ENCODE measurements at regions not wholly inside any gene's neighbourhood (a gene's known extent, or its start where the extent isn't known, plus 50 kb on each side); places are given as distances from the start of the nearest gene placed in this dataset.

GRCh38 chr20:60403105-60403741 is 445.0 kb downstream of the CDH26 start (continued):
- TF ChIP-seq RAD21 (IDR thresholded peaks at IDR 0.05 in 1 of 2, conservative IDR thresholded peaks at IDR 0.05 in 1 of 2; ENCODE audit: low read depth in 2 of 2, low read length in 2 of 2) (no peak), YY1 (IDR thresholded peaks at IDR 0.05; ENCODE audit: low read depth, low read length) (no peak), E2F6 (IDR thresholded peaks at IDR 0.05) (no peak)
- TF ChIP-seq, protein P1, sequence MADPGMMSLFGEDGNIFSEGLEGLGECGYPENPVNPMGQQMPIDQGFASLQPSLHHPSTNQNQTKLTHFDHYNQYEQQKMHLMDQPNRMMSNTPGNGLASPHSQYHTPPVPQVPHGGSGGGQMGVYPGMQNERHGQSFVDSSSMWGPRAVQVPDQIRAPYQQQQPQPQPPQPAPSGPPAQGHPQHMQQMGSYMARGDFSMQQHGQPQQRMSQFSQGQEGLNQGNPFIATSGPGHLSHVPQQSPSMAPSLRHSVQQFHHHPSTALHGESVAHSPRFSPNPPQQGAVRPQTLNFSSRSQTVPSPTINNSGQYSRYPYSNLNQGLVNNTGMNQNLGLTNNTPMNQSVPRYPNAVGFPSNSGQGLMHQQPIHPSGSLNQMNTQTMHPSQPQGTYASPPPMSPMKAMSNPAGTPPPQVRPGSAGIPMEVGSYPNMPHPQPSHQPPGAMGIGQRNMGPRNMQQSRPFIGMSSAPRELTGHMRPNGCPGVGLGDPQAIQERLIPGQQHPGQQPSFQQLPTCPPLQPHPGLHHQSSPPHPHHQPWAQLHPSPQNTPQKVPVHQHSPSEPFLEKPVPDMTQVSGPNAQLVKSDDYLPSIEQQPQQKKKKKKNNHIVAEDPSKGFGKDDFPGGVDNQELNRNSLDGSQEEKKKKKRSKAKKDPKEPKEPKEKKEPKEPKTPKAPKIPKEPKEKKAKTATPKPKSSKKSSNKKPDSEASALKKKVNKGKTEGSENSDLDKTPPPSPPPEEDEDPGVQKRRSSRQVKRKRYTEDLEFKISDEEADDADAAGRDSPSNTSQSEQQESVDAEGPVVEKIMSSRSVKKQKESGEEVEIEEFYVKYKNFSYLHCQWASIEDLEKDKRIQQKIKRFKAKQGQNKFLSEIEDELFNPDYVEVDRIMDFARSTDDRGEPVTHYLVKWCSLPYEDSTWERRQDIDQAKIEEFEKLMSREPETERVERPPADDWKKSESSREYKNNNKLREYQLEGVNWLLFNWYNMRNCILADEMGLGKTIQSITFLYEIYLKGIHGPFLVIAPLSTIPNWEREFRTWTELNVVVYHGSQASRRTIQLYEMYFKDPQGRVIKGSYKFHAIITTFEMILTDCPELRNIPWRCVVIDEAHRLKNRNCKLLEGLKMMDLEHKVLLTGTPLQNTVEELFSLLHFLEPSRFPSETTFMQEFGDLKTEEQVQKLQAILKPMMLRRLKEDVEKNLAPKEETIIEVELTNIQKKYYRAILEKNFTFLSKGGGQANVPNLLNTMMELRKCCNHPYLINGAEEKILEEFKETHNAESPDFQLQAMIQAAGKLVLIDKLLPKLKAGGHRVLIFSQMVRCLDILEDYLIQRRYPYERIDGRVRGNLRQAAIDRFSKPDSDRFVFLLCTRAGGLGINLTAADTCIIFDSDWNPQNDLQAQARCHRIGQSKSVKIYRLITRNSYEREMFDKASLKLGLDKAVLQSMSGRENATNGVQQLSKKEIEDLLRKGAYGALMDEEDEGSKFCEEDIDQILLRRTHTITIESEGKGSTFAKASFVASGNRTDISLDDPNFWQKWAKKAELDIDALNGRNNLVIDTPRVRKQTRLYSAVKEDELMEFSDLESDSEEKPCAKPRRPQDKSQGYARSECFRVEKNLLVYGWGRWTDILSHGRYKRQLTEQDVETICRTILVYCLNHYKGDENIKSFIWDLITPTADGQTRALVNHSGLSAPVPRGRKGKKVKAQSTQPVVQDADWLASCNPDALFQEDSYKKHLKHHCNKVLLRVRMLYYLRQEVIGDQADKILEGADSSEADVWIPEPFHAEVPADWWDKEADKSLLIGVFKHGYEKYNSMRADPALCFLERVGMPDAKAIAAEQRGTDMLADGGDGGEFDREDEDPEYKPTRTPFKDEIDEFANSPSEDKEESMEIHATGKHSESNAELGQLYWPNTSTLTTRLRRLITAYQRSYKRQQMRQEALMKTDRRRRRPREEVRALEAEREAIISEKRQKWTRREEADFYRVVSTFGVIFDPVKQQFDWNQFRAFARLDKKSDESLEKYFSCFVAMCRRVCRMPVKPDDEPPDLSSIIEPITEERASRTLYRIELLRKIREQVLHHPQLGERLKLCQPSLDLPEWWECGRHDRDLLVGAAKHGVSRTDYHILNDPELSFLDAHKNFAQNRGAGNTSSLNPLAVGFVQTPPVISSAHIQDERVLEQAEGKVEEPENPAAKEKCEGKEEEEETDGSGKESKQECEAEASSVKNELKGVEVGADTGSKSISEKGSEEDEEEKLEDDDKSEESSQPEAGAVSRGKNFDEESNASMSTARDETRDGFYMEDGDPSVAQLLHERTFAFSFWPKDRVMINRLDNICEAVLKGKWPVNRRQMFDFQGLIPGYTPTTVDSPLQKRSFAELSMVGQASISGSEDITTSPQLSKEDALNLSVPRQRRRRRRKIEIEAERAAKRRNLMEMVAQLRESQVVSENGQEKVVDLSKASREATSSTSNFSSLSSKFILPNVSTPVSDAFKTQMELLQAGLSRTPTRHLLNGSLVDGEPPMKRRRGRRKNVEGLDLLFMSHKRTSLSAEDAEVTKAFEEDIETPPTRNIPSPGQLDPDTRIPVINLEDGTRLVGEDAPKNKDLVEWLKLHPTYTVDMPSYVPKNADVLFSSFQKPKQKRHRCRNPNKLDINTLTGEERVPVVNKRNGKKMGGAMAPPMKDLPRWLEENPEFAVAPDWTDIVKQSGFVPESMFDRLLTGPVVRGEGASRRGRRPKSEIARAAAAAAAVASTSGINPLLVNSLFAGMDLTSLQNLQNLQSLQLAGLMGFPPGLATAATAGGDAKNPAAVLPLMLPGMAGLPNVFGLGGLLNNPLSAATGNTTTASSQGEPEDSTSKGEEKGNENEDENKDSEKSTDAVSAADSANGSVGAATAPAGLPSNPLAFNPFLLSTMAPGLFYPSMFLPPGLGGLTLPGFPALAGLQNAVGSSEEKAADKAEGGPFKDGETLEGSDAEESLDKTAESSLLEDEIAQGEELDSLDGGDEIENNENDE (IDR thresholded peaks at IDR 0.05; ENCODE audit: insufficient replicate concordance, low read length) = no peak

All from H1 (cell line).